ENCODE measurements at regions not wholly inside any gene's neighbourhood (a gene's known extent, or its start where the extent isn't known, plus 50 kb on each side); places are given as distances from the start of the nearest gene placed in this dataset.

DNA sequence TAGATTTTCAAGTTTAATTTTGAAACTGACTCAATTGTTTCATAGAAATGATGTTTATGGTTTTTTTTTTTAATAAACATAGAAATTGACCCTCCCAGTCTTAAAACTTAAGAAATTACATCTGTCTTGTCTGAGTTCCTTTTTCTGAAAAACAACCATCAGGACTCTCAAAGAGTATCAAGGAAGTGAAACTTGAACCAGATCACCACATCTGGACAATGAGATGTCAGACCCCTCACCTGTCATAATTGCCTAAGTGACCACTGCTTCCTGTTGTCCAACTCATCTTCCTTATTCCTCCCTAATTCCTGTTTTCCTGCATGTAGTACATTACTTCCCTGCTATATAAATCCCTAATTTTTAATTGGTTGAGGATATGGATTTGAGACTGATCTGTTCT, 441.5 kb upstream of the ARHGEF26 start:
- ATAC-seq: no peak
- no peak overlapping the region for H3K4me3 Mint-ChIP-seq
- POLR2A ChIA-PET: interaction anchor here (1.1 kb wide), 1 partner anchor 519 kb away, joined by 4 read pairs; no protein-coding TSS in a partner anchor

DNA sequence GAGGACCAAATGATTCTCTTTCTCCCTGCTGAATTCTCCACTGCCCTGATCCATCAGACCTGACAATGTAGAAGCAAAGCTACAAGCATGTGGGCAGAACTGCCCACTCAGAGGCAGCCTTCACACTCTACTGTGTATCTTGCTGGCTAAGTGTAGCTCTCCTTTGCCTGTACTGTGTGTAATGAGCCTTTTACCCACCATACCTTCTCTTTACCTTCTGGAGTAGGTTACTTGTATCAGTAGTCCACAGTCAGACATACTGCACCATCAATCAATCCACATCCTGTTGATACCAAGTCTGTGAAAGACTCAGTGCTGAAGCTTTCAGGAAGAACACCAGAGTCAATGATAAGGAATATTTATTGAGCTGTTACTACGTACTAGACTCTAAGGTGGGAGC, 440.7 kb upstream of the ARHGEF26 start:
- Mint-ChIP-seq H3K27me3 (no peaks in the 10 kb centered on the region), H3K27ac (peak overlapping the region in 5 of 10 donors; percentile 15 to 47 (median 28)), H3K9me3 (peaks cover 0 to 7% (median 0%) of the 10 kb centered on the region in 9 donors), H3K4me3 (peak overlapping the region in 1 of 10 donors; percentile 25), H3K4me1 (peaks cover 0 to 25% (median 14%) of the 10 kb centered on the region in 4 donors), H3K36me3 (peaks cover 0 to 2% (median 0%) of the 10 kb centered on the region in 3 donors)
- peak; percentile 37 to 65 for ATAC-seq
- POLR2A ChIA-PET: interaction anchor here (1.1 kb wide), 1 partner anchor 520 kb away, joined by 4 read pairs; no protein-coding TSS in a partner anchor
- DNase-seq: peak in 1 of 10 donors; percentile 15

More for the DNA sequence above, 441.5 kb upstream of the ARHGEF26 start:
- Mint-ChIP-seq H3K27ac (peak overlapping the region in 2 of 10 donors; percentile 37 to 71), H3K36me3 (peaks cover 0 to 2% (median 0%) of the 10 kb centered on the region in 3 donors), H3K9me3 (peaks cover 0 to 7% (median 0%) of the 10 kb centered on the region in 9 donors), H3K4me1 (peaks cover 0 to 25% (median 14%) of the 10 kb centered on the region in 4 donors), H3K27me3 (no peaks in the 10 kb centered on the region)
- no peak for DNase-seq

DNA sequence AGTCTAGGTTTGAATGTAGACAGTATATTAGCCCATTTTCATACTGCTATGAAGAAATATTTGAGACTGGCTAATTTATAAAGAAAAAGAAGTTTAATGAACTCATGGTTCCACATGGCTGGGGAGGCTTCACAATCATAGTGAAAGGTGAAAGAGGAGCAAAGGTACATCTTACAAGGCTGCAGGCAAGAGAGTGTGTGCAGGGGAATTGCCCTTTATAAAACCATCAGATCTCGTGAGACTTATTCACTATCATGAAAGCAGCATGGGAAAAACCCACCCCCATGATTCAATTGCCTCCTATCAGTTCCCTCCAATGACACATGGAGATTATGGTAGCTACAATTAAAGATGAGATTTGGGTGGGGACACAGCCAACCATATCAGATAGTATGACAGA, 440.1 kb upstream of the ARHGEF26 start:
- Mint-ChIP-seq H3K4me3 (no peak overlapping the region), H3K4me1 (peaks cover 0 to 25% (median 14%) of the 10 kb centered on the region in 4 donors), H3K27me3 (no peaks in the 10 kb centered on the region), H3K9me3 (peaks cover 0 to 7% (median 0%) of the 10 kb centered on the region in 9 donors), H3K36me3 (peaks cover 0 to 2% (median 0%) of the 10 kb centered on the region in 3 donors), H3K27ac (no peak overlapping the region)
- DNase-seq (no peak), ATAC-seq (no peak)
- POLR2A ChIA-PET: interaction anchor here (1.1 kb wide), 1 partner anchor 520 kb away, joined by 4 read pairs; no protein-coding TSS in a partner anchor

DNA sequence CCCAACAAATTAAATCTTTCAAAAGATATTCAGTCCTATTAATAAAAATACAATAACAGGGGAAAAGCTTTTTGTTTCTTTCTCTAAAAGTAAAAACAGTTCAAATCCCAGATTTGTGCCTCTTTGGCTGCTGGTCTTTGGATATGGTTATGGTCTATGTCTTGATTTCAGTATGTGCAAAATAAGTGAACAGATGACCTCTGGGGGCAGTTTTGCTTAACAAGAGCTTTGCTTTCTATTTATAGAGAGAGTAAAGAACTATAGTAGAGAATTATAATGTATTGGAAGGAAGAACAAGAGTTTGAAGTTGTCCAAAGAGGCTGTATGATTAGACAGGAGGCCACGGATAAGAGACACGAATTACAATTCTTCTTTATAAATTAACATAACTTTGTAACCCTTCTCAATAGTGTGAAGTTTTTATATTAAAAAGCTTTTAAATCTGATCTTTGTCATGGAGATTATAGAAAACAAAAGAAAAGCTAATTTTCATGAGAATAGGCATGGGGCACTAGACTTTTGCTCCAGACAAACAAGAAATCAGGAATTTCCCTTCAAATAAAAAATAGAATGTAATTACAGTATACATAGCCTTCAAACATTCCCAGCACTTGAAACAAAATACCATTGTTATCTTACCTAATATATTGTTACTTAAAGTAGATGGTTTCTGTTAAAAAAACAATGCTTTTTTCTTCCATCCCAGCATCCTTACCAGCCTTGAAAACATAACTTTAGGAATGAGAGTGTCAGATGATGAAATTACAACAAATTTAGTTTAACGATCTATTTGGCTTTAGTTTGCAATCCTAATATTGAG, 432.7 kb upstream of the ARHGEF26 start:
- Mint-ChIP-seq H3K9me3 (no peaks in the 10 kb centered on the region), H3K27me3 (no peaks in the 10 kb centered on the region), H3K27ac (no peak overlapping the region), H3K4me1 (no peaks in the 10 kb centered on the region), H3K4me3 (no peak overlapping the region), H3K36me3 (no peaks in the 10 kb centered on the region)
- DNase-seq (no peak), ATAC-seq (no peak)
- POLR2A ChIA-PET: no interaction called here

- H3K27me3 Mint-ChIP-seq: no peaks in the 10 kb centered on the region
- H3K27ac Mint-ChIP-seq: no peak overlapping the region
- H3K36me3 Mint-ChIP-seq: no peaks in the 10 kb centered on the region
- H3K4me1 Mint-ChIP-seq: no peaks in the 10 kb centered on the region
- no peak for ATAC-seq
- no peak for DNase-seq
- H3K4me3 Mint-ChIP-seq: no peak overlapping the region
- no peaks in the 10 kb centered on the region for H3K9me3 Mint-ChIP-seq
- POLR2A ChIA-PET: no interaction called here
Measured at GRCh38 chr3:153693207-153693606, 428.0 kb upstream of the ARHGEF26 start.

DNA sequence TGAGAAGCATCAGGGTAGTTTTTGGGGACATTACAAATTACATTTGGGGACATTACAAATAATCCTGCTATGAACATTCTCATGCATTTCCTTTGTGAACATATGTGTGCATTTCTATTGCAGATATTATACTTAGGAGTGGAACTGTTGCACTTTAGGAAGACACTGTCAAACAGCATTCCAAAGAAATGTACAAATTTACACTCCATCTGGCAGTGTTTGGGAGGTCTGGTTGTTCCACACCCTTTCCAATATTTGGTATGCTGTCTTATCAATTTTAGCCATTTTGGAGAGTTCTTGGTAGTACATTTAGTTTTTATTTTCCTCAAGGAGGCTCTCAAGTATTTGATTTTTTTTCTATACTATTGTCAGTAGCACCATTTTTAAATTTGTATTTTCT, 419.1 kb upstream of the ARHGEF26 start:
- Mint-ChIP-seq H3K27me3 (peaks cover 0 to 10% (median 7%) of the 10 kb centered on the region in 5 donors), H3K4me3 (no peak overlapping the region), H3K4me1 (no peaks in the 10 kb centered on the region), H3K9me3 (no peaks in the 10 kb centered on the region), H3K27ac (no peak overlapping the region), H3K36me3 (peaks cover 0 to 3% (median 0%) of the 10 kb centered on the region in 3 donors)
- no peak for ATAC-seq
- POLR2A ChIA-PET: no interaction called here
- no peak for DNase-seq

DNA sequence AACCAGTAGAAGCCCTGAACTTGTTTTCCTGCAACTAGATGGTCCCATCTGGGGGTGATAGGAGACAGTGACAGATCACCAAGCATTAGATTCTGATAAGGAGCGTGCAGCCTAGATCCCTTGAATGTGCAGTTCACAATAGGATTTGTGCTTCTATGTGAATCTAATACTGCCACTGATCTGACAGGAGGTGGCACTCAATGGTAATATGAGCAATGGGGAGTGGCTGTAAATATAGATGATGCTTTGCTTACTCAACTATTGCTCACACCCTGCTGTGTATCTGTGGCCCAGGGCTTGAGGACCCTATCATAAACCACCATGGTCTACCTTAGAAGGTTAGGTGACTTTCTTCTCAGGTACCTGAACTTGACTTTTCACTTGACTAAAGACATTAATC, 417.1 kb upstream of the ARHGEF26 start:
- peaks cover 1 to 10% (median 9%) of the 10 kb centered on the region in 5 donors for H3K27me3 Mint-ChIP-seq
- no peak overlapping the region for H3K27ac Mint-ChIP-seq
- no peaks in the 10 kb centered on the region for H3K4me1 Mint-ChIP-seq
- DNase-seq: no peak
- H3K4me3 Mint-ChIP-seq: no peak overlapping the region
- H3K9me3 Mint-ChIP-seq: peaks cover 0 to under 1% (median 0%) of the 10 kb centered on the region in 9 donors
- H3K36me3 Mint-ChIP-seq: peaks cover 0 to 3% (median 0%) of the 10 kb centered on the region in 3 donors
- POLR2A ChIA-PET: no interaction called here
- ATAC-seq: no peak

- Mint-ChIP-seq H3K27me3 (peaks cover 3 to 13% (median 9%) of the 10 kb centered on the region in 5 donors), H3K27ac (no peak overlapping the region), H3K9me3 (peaks cover 0 to 16% (median 5%) of the 10 kb centered on the region in 9 donors), H3K4me3 (no peak overlapping the region), H3K36me3 (peaks cover 0 to 16% (median 0%) of the 10 kb centered on the region in 3 donors), H3K4me1 (no peaks in the 10 kb centered on the region)
- DNase-seq: no peak
- ATAC-seq: no peak
- POLR2A ChIA-PET: no interaction called here
Measured at GRCh38 chr3:153706706-153707105, 414.5 kb upstream of the ARHGEF26 start.

DNA sequence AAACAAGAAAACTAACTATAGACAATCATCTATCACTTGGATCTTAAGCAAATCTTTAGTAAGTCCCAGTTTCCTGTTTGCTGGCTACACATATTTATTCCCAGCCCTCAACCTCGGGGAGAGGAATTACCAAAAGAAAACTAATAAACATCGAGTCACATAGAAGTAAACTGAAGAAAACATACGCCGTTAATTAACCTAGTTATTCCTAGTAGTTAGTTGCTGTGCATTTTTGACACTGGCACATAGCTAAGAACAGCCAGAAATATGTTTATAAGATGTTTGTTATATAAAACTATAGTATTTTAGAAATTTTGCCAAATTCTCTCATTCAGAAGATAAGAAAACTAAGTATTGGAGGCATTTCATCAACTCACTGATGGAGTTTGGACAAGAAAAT, 407.2 kb upstream of the ARHGEF26 start:
- Mint-ChIP-seq H3K27ac (no peak overlapping the region), H3K27me3 (peaks cover 3 to 8% (median 4%) of the 10 kb centered on the region in 5 donors), H3K4me3 (no peak overlapping the region), H3K4me1 (peaks cover 0 to 2% (median 0%) of the 10 kb centered on the region in 4 donors), H3K9me3 (peaks cover 0 to 22% (median 5%) of the 10 kb centered on the region in 9 donors), H3K36me3 (peaks cover 0 to 13% (median 0%) of the 10 kb centered on the region in 3 donors)
- POLR2A ChIA-PET: no interaction called here
- DNase-seq (no peak), ATAC-seq (no peak)

- ATAC-seq: no peak
- peaks cover 0 to 13% (median 0%) of the 10 kb centered on the region in 3 donors for H3K36me3 Mint-ChIP-seq
- peaks cover 0 to 5% (median 3%) of the 10 kb centered on the region in 5 donors for H3K27me3 Mint-ChIP-seq
- peaks cover 0 to 22% (median 4%) of the 10 kb centered on the region in 9 donors for H3K9me3 Mint-ChIP-seq
- DNase-seq: no peak
- no peak overlapping the region for H3K4me3 Mint-ChIP-seq
- H3K4me1 Mint-ChIP-seq: peaks cover 0 to 2% (median 0%) of the 10 kb centered on the region in 4 donors
- POLR2A ChIA-PET: no interaction called here
- no peak overlapping the region for H3K27ac Mint-ChIP-seq
Measured at GRCh38 chr3:153714588-153715290, 406.5 kb upstream of the ARHGEF26 start.

- no peak for ATAC-seq
- no peaks in the 10 kb centered on the region for H3K36me3 Mint-ChIP-seq
- no peak overlapping the region for H3K4me3 Mint-ChIP-seq
- DNase-seq: no peak
- POLR2A ChIA-PET: no interaction called here
- peaks cover 0 to 19% (median 4%) of the 10 kb centered on the region in 5 donors for H3K27me3 Mint-ChIP-seq
- peaks cover 0 to 1% (median 0%) of the 10 kb centered on the region in 4 donors for H3K4me1 Mint-ChIP-seq
- H3K9me3 Mint-ChIP-seq: no peaks in the 10 kb centered on the region
- no peak overlapping the region for H3K27ac Mint-ChIP-seq
Measured at GRCh38 chr3:153722157-153722556, 399.0 kb upstream of the ARHGEF26 start.

DNA sequence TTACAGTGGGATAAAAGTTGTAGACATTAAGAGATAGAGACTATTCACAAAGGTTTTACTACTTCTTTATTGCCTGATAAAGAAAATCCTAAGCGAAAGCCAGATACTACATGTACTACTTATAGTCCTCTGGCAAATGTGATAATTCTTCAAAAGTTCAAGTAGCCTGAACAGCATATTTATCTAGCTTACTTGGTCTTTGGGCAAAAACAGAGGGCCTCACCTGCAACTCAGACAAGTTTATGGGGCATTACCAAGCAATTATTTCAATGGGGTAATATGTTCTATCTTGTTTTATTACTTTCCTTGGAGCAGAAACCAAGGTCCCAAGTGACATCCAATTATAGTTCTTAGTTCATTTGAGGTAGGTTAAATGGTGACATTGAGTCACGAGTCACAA, 390.1 kb upstream of the ARHGEF26 start:
- DNase-seq (no peak), ATAC-seq (no peak)
- H3K36me3 Mint-ChIP-seq: peaks cover 0 to 24% (median 0%) of the 10 kb centered on the region in 3 donors
- peaks cover 2 to 30% (median 9%) of the 10 kb centered on the region in 9 donors for H3K9me3 Mint-ChIP-seq
- no peaks in the 10 kb centered on the region for H3K4me1 Mint-ChIP-seq
- POLR2A ChIA-PET: no interaction called here
- no peak overlapping the region for H3K27ac Mint-ChIP-seq
- no peak overlapping the region for H3K4me3 Mint-ChIP-seq
- peaks cover 2 to 9% (median 5%) of the 10 kb centered on the region in 5 donors for H3K27me3 Mint-ChIP-seq
